HG03442 (cell line): ENCODE measurements at regions not wholly inside any gene's neighbourhood (a gene's known extent, or its start where the extent isn't known, plus 50 kb on each side); places are given as distances from the start of the nearest gene placed in this dataset.

Experiments used
- ATAC-seq: cut with Tn5 transposase; IDR thresholded peaks from one replicate; pipeline ENCODE4 v1.9.1; 2021; ENCODE audit warnings: mild to moderate bottlenecking, moderate library complexity; ENCODE audit not compliant: unreplicated experiment

GRCh38 chr4:115374621-115375020, 261.2 kb upstream of the NDST4 start:
- ATAC-seq = no peak

- ATAC-seq = no peak
These were observed 257.1 kb upstream of the NDST4 start for GRCh38 chr4:115370490-115370889.

- ATAC-seq = no peak
These were observed 256.6 kb upstream of the NDST4 start for GRCh38 chr4:115370012-115370411.

DNA sequence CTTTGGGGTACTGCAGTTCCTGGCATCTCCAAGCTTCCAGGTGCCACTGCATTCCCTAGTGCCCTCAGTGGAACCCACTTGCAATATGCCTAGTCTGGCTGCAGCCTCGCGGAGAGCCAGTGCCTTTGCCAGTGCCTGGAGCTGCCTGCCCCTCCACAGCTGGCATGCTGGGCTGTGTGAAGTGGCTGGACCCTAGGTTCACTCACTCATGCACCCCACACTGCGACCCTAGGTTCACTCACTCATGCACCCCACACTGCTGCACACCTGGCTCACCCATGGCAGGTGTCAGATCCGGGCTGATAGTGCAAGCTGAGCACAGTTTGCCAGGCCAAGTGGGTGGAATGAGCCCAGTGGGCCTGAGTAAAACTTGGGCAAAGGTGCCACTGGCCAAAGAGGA, 253.0 kb upstream of the NDST4 start:
- no peak for ATAC-seq

DNA sequence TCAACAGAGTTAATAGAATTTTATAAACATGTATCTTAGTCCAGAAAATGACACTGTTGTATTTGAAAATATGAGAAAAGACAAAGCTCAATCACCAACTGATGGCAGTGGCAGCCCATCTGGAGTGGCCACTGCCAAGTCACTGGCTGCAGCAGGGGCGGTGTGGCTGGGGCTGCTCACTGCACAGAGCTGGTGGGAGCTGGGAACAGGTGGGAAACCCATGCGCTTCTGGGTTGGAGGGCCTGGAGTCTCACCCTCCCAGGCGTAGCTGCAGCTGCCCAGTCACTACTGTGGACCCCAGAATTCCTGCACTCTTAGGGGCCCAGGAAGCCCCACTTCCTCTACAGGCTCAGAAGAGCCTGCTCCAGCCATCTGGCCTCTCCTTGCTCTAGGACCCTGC, 251.8 kb upstream of the NDST4 start:
- no peak for ATAC-seq

GRCh38 chr4:115361781-115362180, 248.4 kb upstream of the NDST4 start:
- no peak for ATAC-seq

GRCh38 chr4:115360431-115360830, 247.0 kb upstream of the NDST4 start:
- no peak for ATAC-seq

DNA sequence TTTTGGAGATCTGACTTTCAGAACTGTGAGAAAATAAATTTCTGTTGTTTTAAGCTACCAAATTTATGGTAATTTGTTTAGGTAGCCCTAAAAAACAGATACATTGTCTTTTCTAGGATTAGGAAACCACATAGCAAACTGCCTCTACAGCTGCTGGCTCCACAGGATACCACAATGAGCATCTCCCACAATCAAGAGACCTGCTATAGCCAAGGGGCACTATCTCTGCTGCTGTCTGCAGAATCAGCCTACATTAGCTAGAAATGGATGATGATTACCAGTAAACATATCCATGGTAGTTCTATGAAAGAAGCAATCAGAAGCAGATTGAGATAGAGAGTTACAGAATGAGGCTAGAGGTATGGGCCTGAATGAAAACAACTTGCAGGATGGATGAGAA, 244.4 kb upstream of the NDST4 start:
- ATAC-seq = no peak

DNA sequence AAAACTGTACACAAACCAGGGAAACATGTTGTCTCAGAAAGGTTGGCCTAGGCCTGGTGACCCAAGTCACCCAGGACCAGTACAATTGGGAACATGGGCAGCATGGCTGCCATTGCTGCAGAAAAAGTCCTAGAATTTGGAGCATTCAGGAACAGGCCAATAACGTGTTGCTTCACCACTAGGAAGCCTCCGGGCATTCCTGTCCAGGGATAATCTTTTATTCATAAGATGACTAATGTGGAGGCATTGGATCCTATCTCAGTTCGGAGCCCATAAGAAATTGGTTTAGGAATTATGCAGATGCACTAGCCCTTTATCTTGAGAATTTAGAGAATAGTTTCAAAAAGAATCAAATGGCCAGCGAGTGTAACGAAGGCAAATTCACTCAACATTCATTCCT, 242.8 kb upstream of the NDST4 start:
- ATAC-seq = no peak

- ATAC-seq = no peak
These were observed 241.9 kb upstream of the NDST4 start for GRCh38 chr4:115355329-115355728.

DNA sequence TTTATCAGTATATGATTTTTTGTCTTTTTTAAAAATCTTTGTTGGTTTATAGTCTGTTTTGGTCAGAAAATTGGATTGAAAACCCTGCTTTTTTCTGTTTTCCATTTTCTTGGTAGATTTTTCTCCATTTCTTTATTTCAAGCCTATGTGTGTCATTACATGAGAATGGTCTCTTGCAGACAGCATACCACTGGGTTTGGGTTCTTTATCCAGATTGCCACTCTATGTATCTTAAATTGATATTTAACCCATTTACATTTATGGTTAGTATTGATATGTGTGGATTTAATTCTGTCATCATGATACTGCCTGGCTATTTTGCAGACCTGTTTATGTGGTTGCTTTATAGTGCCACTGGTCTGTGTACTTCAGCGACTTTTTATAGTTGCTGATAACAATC, 239.9 kb upstream of the NDST4 start:
- no peak for ATAC-seq

DNA sequence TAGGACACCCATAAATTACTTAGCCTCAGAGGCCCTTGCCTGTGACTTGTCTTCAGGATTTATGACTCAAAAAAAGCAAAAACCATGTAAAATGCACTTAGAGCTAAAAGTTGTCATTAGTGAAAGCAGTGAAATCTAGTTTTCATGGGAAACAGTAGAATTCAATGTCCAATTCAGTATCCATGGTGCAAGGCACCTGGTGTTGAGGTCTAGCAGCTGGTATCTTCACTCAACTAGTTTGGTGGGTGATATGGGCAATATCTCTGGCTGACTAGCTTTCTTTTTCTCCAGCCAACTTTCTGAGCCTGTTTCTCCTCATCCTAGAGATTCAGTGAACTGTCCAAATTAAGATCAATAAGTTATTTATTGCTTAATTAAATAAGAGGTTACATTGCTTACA, 229.8 kb upstream of the NDST4 start:
- ATAC-seq = no peak

- peak; percentile 76 for ATAC-seq
These were observed 221.5 kb upstream of the NDST4 start for GRCh38 chr4:115334736-115335411.

- no peak for ATAC-seq
These were observed 218.7 kb upstream of the NDST4 start for GRCh38 chr4:115332078-115332477.

GRCh38 chr4:115331241-115331640, 217.8 kb upstream of the NDST4 start:
- no peak for ATAC-seq

- no peak for ATAC-seq
These were observed 212.4 kb upstream of the NDST4 start for GRCh38 chr4:115325836-115326235.

DNA sequence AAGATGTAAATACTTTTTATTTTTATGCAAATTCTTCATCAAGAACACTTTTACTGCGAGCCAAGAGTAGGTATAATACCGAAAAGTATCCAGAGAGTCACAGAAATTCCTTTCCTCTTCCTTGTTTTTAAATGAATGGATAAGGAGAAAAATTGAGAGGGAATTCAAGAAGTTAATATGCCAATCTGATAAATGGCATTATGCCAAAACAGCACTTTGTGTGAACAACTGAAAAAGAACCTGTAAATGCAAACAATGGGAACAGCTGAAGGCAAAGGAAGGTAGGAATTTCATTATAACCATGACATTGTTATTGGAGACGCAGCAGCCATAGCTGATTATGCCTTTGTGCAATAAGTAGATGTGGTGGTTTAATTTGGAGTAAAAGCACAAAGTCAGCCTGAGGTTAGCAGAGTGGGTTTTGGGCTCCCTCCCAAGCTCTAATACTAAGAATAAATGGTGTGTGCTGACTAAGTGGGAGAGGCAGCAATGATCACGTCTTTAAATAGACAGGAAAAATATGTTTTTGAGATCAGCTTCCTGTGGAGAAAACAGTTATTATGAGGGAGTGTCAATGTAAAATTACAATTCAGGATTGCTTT, 209.8 kb upstream of the NDST4 start:
- no peak for ATAC-seq

DNA sequence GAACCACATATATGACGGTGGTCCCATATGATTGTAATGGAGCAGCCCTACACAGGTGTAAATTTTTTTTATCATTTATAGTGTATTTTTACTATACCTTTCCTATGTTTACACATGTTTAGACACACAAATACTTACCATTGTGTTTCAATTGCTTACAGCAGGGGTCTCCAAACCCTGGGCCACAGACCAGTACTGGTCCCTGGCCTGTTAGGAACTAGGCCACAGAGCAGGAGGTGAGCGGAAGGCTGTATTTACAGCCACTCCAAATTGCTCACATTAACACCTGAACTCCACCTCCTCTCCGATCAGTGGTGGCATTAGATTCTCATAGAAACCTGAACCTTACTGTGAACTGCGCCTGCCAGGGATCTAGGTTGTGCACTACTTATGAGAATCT, 201.8 kb upstream of the NDST4 start:
- ATAC-seq = no peak

GRCh38 chr4:115310641-115311040, 197.2 kb upstream of the NDST4 start:
- ATAC-seq = no peak

- ATAC-seq = no peak
These were observed 181.3 kb upstream of the NDST4 start for GRCh38 chr4:115294717-115295116.

GRCh38 chr4:115293093-115293462, 179.7 kb upstream of the NDST4 start:
- no peak for ATAC-seq

DNA sequence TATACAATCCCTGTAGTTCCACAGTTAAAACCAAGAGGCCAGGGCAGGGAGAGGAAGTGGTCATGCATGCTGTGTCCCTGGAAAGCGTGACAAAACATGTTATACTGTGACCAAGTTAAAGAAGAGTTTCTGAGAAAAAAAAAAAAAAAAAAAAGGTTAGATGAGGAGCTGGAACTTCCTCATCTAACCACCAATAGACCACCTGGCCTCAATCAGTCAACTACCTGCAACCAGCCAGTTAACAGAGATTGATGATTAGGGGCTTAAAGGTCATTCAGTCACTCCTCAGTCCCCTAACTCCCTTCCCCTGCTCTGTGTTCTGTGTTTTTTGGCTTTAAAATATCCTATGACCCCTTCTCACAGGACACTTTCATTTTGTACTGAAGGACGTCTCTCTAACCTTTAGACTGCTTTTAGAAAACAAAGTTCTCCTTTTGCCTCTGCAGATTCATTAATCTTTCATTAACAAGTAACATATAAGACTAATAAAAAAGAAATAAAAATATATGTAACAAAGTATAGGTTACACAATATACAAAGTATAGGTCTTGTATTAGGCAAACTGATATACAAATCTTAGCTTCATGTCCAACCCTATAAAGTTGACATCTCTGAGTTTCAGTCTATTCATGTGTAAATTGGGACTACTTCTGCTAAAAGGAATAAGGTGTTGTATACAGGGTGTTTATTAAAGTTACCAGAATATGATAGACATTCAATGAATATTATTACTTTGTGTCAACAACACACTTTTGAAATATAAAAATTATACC, 179.1 kb upstream of the NDST4 start:
- peak; percentile 47 for ATAC-seq
